Kidney tubule cell (primary cell): ENCODE measurements at regions not wholly inside any gene's neighbourhood (a gene's known extent, or its start where the extent isn't known, plus 50 kb on each side); places are given as distances from the start of the nearest gene placed in this dataset.

Source experiments
- DNase-seq: peaks from one replicate; pipeline ENCODE4 v3.0.0-alpha.2; 2018; ENCODE audit warnings: low spot score

- DNase-seq = no peak
Measured at GRCh38 chr7:88700725-88701124, 58.8 kb upstream of the ZNF804B start.

GRCh38 chr7:88694207-88694606, 65.3 kb upstream of the ZNF804B start:
- no peak for DNase-seq

GRCh38 chr7:88693131-88693530, 66.4 kb upstream of the ZNF804B start:
- no peak for DNase-seq

- no peak for DNase-seq
Measured at GRCh38 chr7:88692493-88692892, 67.0 kb upstream of the ZNF804B start.

- no peak for DNase-seq
Measured at GRCh38 chr7:88689821-88690220, 69.7 kb upstream of the ZNF804B start.

- no peak for DNase-seq
Measured at GRCh38 chr7:88688222-88688621, 71.3 kb upstream of the ZNF804B start.

- DNase-seq = no peak
Measured at GRCh38 chr7:88686468-88687229, 72.9 kb upstream of the ZNF804B start.

- DNase-seq = no peak
Measured at GRCh38 chr7:88681682-88682081, 77.8 kb upstream of the ZNF804B start.

- DNase-seq = no peak
Measured at GRCh38 chr7:88670536-88670935, 89.0 kb upstream of the ZNF804B start.

- DNase-seq = no peak
Measured at GRCh38 chr7:88669913-88670312, 89.6 kb upstream of the ZNF804B start.

GRCh38 chr7:88668591-88668990, 90.9 kb upstream of the ZNF804B start:
- no peak for DNase-seq

- DNase-seq = no peak
Measured at GRCh38 chr7:88666626-88667025, 92.9 kb upstream of the ZNF804B start.

GRCh38 chr7:88665892-88666514, 93.5 kb upstream of the ZNF804B start:
- no peak for DNase-seq

- peak; percentile 82 for DNase-seq
Measured at GRCh38 chr7:88664630-88665233, 94.8 kb upstream of the ZNF804B start.

- DNase-seq = no peak
Measured at GRCh38 chr7:88661921-88662320, 97.6 kb upstream of the ZNF804B start.

- no peak for DNase-seq
Measured at GRCh38 chr7:88647825-88648224, 111.7 kb upstream of the ZNF804B start.

GRCh38 chr7:88638583-88638982, 120.9 kb upstream of the ZNF804B start:
- DNase-seq = no peak

- DNase-seq = no peak
Measured at GRCh38 chr7:88637795-88638194, 121.7 kb upstream of the ZNF804B start.

- no peak for DNase-seq
Measured at GRCh38 chr7:88635149-88635548, 124.4 kb upstream of the ZNF804B start.

GRCh38 chr7:88629559-88629958, 129.9 kb upstream of the ZNF804B start:
- no peak for DNase-seq

GRCh38 chr7:88628363-88629085, 131.0 kb upstream of the ZNF804B start:
- DNase-seq = no peak

- DNase-seq = no peak
Measured at GRCh38 chr7:88617185-88617584, 142.3 kb upstream of the ZNF804B start.

- DNase-seq = no peak
Measured at GRCh38 chr7:88615336-88615735, 144.2 kb upstream of the ZNF804B start.
